HEK293 (cell line): ENCODE measurements at regions not wholly inside any gene's neighbourhood (a gene's known extent, or its start where the extent isn't known, plus 50 kb on each side); places are given as distances from the start of the nearest gene placed in this dataset.

Source experiments
- CTCF ChIA-PET: fragments of 350-600 bp; formaldehyde crosslinking; extraction: SDS; loops from one replicate; lab custom pipeline; 2021; ENCODE audit warnings: antibody characterized with exemption; lab: Yijun Ruan, JAX
- POLR2A ChIA-PET: fragments of 300-600 bp; formaldehyde crosslinking; extraction: SDS; loops from one replicate; lab custom pipeline; 2020; ENCODE audit warnings: antibody characterized with exemption, inconsistent platforms; lab: Yijun Ruan, JAX
- H3K27ac ChIP-seq: fragments of 200-500 bp; sonication (Bioruptor generic); 2 replicates; pipeline ENCODE4 v1.5.1; 2014; ENCODE audit warnings: low read depth, low read length, control low read depth, inconsistent platforms; ENCODE audit errors: extremely low read depth
- H3K36me3 ChIP-seq, 2 experiments: fragments of 200-500 bp in 1 of 2; sonication (Bioruptor generic) in 1 of 2; 1 replicate in 1 of 2; 2 replicates in 1 of 2; pipeline ENCODE4 v1.5.1; 2014 to 2017; ENCODE audit warnings: inconsistent platforms in 2 of 2, low read length in 2 of 2; ENCODE audit not compliant: control insufficient read depth in 2 of 2, insufficient read depth in 1 of 2
- H3K4me1 ChIP-seq: fragments of 200-500 bp; sonication (Bioruptor generic); 2 replicates; pipeline ENCODE4 v1.5.1; 2014; ENCODE audit warnings: mild to moderate bottlenecking, low read length, inconsistent platforms; ENCODE audit not compliant: control insufficient read depth, insufficient read depth
- H3K4me3 ChIP-seq: 2 replicates; pipeline ENCODE4 v1.5.1; 2011; ENCODE audit warnings: low read depth, mild to moderate bottlenecking, control low read depth, low read length, moderate library complexity
- H3K9me3 ChIP-seq: fragments of 200-500 bp; sonication (Bioruptor generic); 2 replicates; pipeline ENCODE4 v1.5.1; 2014; ENCODE audit warnings: low read depth, low read length, inconsistent platforms; ENCODE audit not compliant: control insufficient read depth, insufficient read depth
- EGR2 ChIP-seq: fragments of 450-650 bp; formaldehyde crosslinking; IDR thresholded peaks from 2 replicates; pipeline ENCODE4 v1.5.1; 2016; ENCODE audit warnings: low read depth, missing biosample characterization, missing genetic modification characterization
- GLI2 ChIP-seq: fragments of 450-650 bp; formaldehyde crosslinking; IDR thresholded peaks from 2 replicates; pipeline ENCODE4; 2017; ENCODE audit warnings: missing biosample characterization, missing genetic modification characterization, low read depth, borderline replicate concordance
- GLIS2 ChIP-seq: fragments of 450-650 bp; formaldehyde crosslinking; IDR thresholded peaks from 2 replicates; pipeline ENCODE4 v1.5.1; 2016; ENCODE audit warnings: missing biosample characterization, missing genetic modification characterization
- INSM2 ChIP-seq: fragments of 450-650 bp; formaldehyde crosslinking; IDR thresholded peaks from 2 replicates; pipeline ENCODE4 v1.5.1; 2016; ENCODE audit warnings: missing biosample characterization, missing genetic modification characterization
- KLF10 ChIP-seq: fragments of 450-650 bp; IDR thresholded peaks from 2 replicates; pipeline ENCODE4 v1.5.1; 2018; ENCODE audit warnings: missing biosample characterization, mild to moderate bottlenecking, missing genetic modification characterization
- PRDM1 ChIP-seq: fragments of 450-650 bp; formaldehyde crosslinking; IDR thresholded peaks from 2 replicates; pipeline ENCODE4; 2016; ENCODE audit warnings: missing biosample characterization, missing genetic modification characterization
- RBAK ChIP-seq: fragments of 450-650 bp; formaldehyde crosslinking; IDR thresholded peaks from 2 replicates; pipeline ENCODE4 v1.5.1; 2016; ENCODE audit warnings: missing biosample characterization, missing genetic modification characterization
- SCRT1 ChIP-seq: fragments of 450-650 bp; formaldehyde crosslinking; IDR thresholded peaks from 2 replicates; pipeline ENCODE4 v1.5.1; 2016; ENCODE audit warnings: missing biosample characterization, missing genetic modification characterization, borderline replicate concordance
- WT1 ChIP-seq: fragments of 450-650 bp; formaldehyde crosslinking; IDR thresholded peaks from 2 replicates; pipeline ENCODE4 v1.5.1; 2016; ENCODE audit warnings: missing biosample characterization, missing genetic modification characterization
- ZFHX2 ChIP-seq: fragments of 450-650 bp; formaldehyde crosslinking; conservative IDR thresholded peaks from 2 replicates; pipeline ENCODE4 v1.5.1; 2016; ENCODE audit warnings: missing biosample characterization, missing genetic modification characterization
- ZNF132 ChIP-seq: fragments of 450-650 bp; formaldehyde crosslinking; IDR thresholded peaks from 2 replicates; pipeline ENCODE4 v1.5.1; 2017; ENCODE audit warnings: missing biosample characterization, missing genetic modification characterization, borderline replicate concordance
- ZNF169 ChIP-seq: fragments of 450-650 bp; formaldehyde crosslinking; IDR thresholded peaks from 2 replicates; pipeline ENCODE4 v1.5.1; 2016; ENCODE audit warnings: missing biosample characterization, missing genetic modification characterization
- ZNF184 ChIP-seq: fragments of 450-650 bp; IDR thresholded peaks from 2 replicates; pipeline ENCODE4 v1.5.1; 2018; ENCODE audit warnings: missing biosample characterization, mild to moderate bottlenecking, missing genetic modification characterization
- ZNF211 ChIP-seq: fragments of 450-650 bp; formaldehyde crosslinking; IDR thresholded peaks from 2 replicates; pipeline ENCODE4 v1.5.1; 2016; ENCODE audit warnings: low read depth, missing biosample characterization, missing genetic modification characterization
- ZNF221 ChIP-seq: fragments of 450-650 bp; formaldehyde crosslinking; IDR thresholded peaks from 2 replicates; pipeline ENCODE4 v1.5.1; 2017; ENCODE audit warnings: missing biosample characterization, missing genetic modification characterization, borderline replicate concordance
- ZNF223 ChIP-seq: fragments of 450-650 bp; formaldehyde crosslinking; IDR thresholded peaks from 2 replicates; pipeline ENCODE4 v1.5.1; 2016; ENCODE audit warnings: missing biosample characterization, missing genetic modification characterization
- ZNF366 ChIP-seq: fragments of 450-650 bp; formaldehyde crosslinking; conservative IDR thresholded peaks from 2 replicates; pipeline ENCODE4 v1.5.1; 2016; ENCODE audit warnings: missing biosample characterization, missing genetic modification characterization
- ZNF433 ChIP-seq: fragments of 450-650 bp; formaldehyde crosslinking; IDR thresholded peaks from 2 replicates; pipeline ENCODE4 v1.5.1; 2016; ENCODE audit warnings: missing biosample characterization, missing genetic modification characterization, low read depth
- ZNF48 ChIP-seq: fragments of 450-650 bp; formaldehyde crosslinking; IDR thresholded peaks from 2 replicates; pipeline ENCODE4 v1.5.1; 2016; ENCODE audit warnings: missing biosample characterization, missing genetic modification characterization
- ZNF558 ChIP-seq: fragments of 450-650 bp; formaldehyde crosslinking; IDR thresholded peaks from 2 replicates; pipeline ENCODE4 v1.5.1; 2016; ENCODE audit warnings: missing biosample characterization, missing genetic modification characterization
- ZNF660 ChIP-seq: fragments of 450-650 bp; IDR thresholded peaks from 2 replicates; pipeline ENCODE4 v1.5.1; 2018; ENCODE audit warnings: missing biosample characterization, mild to moderate bottlenecking, missing genetic modification characterization
- ZNF701 ChIP-seq: fragments of 450-650 bp; formaldehyde crosslinking; IDR thresholded peaks from 2 replicates; pipeline ENCODE4 v1.5.1; 2016; ENCODE audit warnings: missing biosample characterization, missing genetic modification characterization
- ZNF707 ChIP-seq: fragments of 450-650 bp; formaldehyde crosslinking; IDR thresholded peaks from 2 replicates; pipeline ENCODE4 v1.5.1; 2016; ENCODE audit warnings: missing biosample characterization, missing genetic modification characterization
- ZNF785 ChIP-seq: fragments of 450-650 bp; formaldehyde crosslinking; IDR thresholded peaks from 2 replicates; pipeline ENCODE4 v1.5.1; 2016; ENCODE audit warnings: missing biosample characterization, missing genetic modification characterization
- ZSCAN23 ChIP-seq: fragments of 450-650 bp; formaldehyde crosslinking; IDR thresholded peaks from 2 replicates; pipeline ENCODE4 v1.5.1; 2016; ENCODE audit warnings: missing biosample characterization, missing genetic modification characterization
- TF ChIP-seq, protein P1 (sequence below): fragments of 450-650 bp; formaldehyde crosslinking; IDR thresholded peaks from 2 replicates; pipeline ENCODE4 v1.5.1; 2016; ENCODE audit warnings: missing biosample characterization, missing genetic modification characterization

DNA sequence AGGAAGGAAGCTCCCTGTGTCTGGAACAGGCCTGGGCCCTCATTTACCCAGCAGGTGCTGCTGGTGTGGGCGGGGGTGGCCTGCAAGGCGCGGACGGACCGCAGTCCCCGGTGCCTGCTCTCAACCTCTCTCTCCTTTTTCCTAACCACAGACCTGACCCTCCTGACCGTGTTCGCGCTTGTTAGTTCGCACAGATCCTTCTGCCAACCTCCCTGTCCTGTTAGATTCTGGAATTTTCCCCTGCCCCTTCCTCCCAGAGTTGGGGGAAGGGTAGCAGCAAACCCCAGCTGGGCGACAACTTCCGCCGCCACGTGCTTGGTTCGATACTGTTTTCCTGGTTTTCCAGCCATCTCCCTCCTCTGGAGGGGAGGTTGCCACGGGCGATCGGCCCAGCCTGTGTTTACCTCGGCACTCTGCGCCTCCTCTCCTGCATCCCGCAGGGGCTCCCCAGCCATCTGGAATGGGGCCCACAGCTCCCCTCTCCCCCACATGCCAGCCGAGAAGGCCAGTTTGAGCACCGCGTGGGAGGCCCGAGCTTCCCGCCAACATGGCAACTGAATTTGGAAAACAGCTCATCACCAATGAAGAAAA lies 70.8 kb upstream of the UNC5A start:
- ChIA-PET CTCF (interaction anchor here (0.6 to 1.2 kb wide), 3 partner anchors 10 to 81 kb away, joined by 3 read pairs; no protein-coding TSS in a partner anchor), POLR2A (interaction anchor here (0.5 kb wide), 1 partner anchor 13 kb away, joined by 3 read pairs; no protein-coding TSS in a partner anchor)
- TF ChIP-seq ZNF211 (tag by site-specific recombination) (no peak), ZNF184 (tag by site-specific recombination) (no peak), ZNF558 (tag by site-specific recombination) (no peak), ZFHX2 (tag by site-specific recombination) (peak; percentile 72), GLIS2 (no peak), ZNF660 (tag by site-specific recombination) (no peak), EGR2 (0 out of 2 replicates have a peak, but pooled peaks have one; percentile 24)
- TF ChIP-seq, protein P1, sequence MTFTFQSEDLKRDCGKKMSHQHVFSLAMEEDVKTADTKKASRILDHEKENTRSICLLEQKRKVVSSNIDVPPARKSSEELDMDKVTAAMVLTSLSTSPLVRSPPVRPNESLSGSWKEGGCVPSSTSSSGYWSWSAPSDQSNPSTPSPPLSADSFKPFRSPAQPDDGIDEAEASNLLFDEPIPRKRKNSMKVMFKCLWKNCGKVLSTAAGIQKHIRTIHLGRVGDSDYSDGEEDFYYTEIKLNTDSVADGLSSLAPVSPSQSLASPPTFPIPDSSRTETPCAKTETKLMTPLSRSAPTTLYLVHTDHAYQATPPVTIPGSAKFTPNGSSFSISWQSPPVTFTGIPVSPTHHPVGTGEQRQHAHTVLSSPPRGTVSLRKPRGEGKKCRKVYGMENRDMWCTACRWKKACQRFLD (tag by site-specific recombination) = no peak

GRCh38 chr5:176740131-176740701 lies 70.1 kb upstream of the UNC5A start:
- Histone ChIP-seq H3K4me1 (no peaks in the 10 kb centered on the region), H3K4me3 (no peak overlapping the region), H3K36me3 (no peaks in the 10 kb centered on the region), H3K9me3 (no peaks in the 10 kb centered on the region), H3K27ac (no peak overlapping the region)
- POLR2A ChIA-PET = no interaction called here
- CTCF ChIA-PET = interaction anchor here (0.6 to 1.2 kb wide), 3 partner anchors 9 to 81 kb away, joined by 3 read pairs; no protein-coding TSS in a partner anchor
- TF ChIP-seq RBAK (tag by site-specific recombination) = no peak
- no peak for TF ChIP-seq ZNF785 (tag by site-specific recombination)
- TF ChIP-seq ZNF366 (tag by site-specific recombination) = no peak
- TF ChIP-seq ZNF433 (tag by site-specific recombination) = no peak
- no peak for TF ChIP-seq WT1 (tag by site-specific recombination)
- no peak for TF ChIP-seq ZSCAN23 (tag by site-specific recombination)
- no peak for TF ChIP-seq PRDM1 (tag by site-specific recombination)
- no peak for TF ChIP-seq SCRT1 (tag by site-specific recombination)
- TF ChIP-seq KLF10 (tag by site-specific recombination) = no peak
- TF ChIP-seq ZNF660 (tag by site-specific recombination) = no peak

More for the DNA sequence above, 70.8 kb upstream of the UNC5A start:
- no peaks in the 10 kb centered on the region for H3K36me3 ChIP-seq
- no peaks in the 10 kb centered on the region for H3K9me3 ChIP-seq
- H3K27ac ChIP-seq = no peak overlapping the region
- H3K4me1 ChIP-seq = no peaks in the 10 kb centered on the region
- H3K4me3 ChIP-seq = no peak overlapping the region

DNA sequence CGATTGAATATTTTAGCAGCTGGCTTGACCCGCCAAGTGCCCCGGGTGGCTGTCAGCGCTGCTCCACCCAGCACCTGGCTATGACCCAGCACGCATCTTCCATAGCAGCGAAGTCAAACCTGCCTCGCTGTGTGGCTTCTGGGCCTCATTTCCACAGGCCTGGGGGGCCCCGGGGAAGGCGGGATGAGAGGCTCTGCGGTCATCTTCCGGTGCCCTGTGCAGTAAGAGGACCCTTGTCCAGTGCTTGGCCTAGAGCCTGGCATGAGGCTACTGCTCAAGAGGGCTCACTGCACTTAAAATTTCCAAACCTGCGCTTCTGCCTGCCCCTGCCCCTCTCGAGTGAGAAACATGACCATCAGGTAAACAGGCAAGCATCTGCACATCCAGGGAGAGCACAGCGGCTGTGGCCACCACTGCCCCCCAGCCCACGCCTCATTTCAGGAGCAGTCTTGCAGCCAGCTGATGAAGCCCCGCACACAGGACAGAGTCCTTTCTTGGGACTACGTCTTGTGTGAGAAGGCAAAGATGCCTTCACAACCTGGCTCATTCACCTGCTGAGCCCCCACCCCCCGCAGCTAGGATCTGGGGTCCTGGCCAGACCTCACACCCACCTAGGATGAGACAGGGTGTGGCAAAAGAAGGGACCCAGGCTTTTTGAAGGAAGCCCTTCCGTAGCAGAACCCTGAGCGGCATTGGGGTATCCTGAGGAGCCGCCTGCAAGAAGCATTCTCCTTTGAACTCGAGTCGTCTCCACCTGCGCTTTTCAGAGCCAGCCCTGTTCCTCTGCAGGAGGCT lies 69.5 kb upstream of the UNC5A start:
- Histone ChIP-seq H3K4me3 (no peak overlapping the region), H3K9me3 (no peaks in the 10 kb centered on the region), H3K4me1 (no peaks in the 10 kb centered on the region), H3K36me3 (no peaks in the 10 kb centered on the region), H3K27ac (no peak overlapping the region)
- ChIA-PET POLR2A (no interaction called here), CTCF (interaction anchor here (0.6 to 1.2 kb wide), 3 partner anchors 9 to 80 kb away, joined by 3 read pairs; no protein-coding TSS in a partner anchor)
- no peak for TF ChIP-seq GLIS2
- TF ChIP-seq RBAK (tag by site-specific recombination) = no peak
- TF ChIP-seq ZNF221 (tag by site-specific recombination) = no peak
- no peak for TF ChIP-seq GLI2 (tag by site-specific recombination)
- TF ChIP-seq ZNF48 = no peak
- TF ChIP-seq ZNF701 = no peak
- TF ChIP-seq ZNF707 = no peak
- no peak for TF ChIP-seq ZNF132 (tag by site-specific recombination)
- TF ChIP-seq ZNF223 (tag by site-specific recombination) = no peak
- no peak for TF ChIP-seq ZNF169 (tag by site-specific recombination)
- TF ChIP-seq ZNF184 (tag by site-specific recombination) = no peak
- TF ChIP-seq INSM2 (tag by site-specific recombination) = no peak
